ENCODE measurements at regions not wholly inside any gene's neighbourhood (a gene's known extent, or its start where the extent isn't known, plus 50 kb on each side); places are given as distances from the start of the nearest gene placed in this dataset.

GRCh38 chr12:126027825-126028224 lies 962.6 kb downstream of the AACS start:
- TF ChIP-seq CTCF (conservative IDR thresholded peaks at IDR 0.05): no peak
- TF ChIP-seq EZH2 (IDR thresholded peaks at IDR 0.05; ENCODE audit: low read depth): no peak
